LNCAP (cell line): ENCODE measurements at regions not wholly inside any gene's neighbourhood (a gene's known extent, or its start where the extent isn't known, plus 50 kb on each side); places are given as distances from the start of the nearest gene placed in this dataset.

ENCODE experiments used
- CTCF ChIP-seq: fragments of 450-650 bp; IDR thresholded peaks from 2 replicates; pipeline ENCODE4 v1.5.1; 2017; ENCODE audit warnings: mild to moderate bottlenecking

DNA sequence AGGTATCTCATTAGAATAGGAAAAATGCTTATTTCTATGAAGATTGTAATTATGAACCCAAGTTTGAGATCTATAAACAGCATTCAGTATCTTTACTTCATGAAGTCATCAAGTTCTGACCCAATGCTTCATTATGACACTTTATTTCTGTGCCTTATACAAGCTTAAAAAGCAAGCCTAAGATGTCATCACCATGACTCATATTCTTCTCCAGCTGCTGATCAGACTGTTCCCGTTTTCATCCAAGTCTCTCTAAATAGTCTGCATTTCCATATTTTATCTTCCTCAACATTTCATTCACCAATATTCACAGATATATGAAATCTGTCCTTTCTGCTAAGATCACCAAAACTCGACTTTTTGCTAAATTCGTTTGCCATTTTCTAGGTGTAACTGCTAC, 1247.2 kb upstream of the PRR20A start:
- no peak for TF ChIP-seq CTCF

DNA sequence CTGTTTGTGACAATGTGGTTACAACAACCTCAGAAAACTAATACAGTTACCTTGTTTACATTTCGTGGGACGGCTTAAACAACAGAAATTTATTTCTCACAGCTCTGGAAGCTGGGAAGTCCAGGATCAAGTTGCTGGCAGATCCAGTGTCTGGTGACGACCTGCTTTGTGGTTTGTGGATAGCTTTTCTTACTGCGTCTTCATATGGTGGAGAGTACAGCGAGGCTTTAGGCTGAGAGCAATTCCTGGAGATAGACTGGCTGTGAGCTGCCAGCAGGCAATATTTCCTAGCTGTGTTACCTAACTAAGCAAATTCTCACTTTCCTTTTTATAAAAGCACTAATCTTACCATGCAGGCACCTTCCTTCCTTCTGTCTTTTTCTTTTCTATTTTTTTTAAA, 1203.5 kb upstream of the PRR20A start:
- no peak for TF ChIP-seq CTCF

GRCh38 chr13:55948175-55948574, 1192.5 kb upstream of the PRR20A start:
- TF ChIP-seq CTCF: no peak

- no peak for TF ChIP-seq CTCF
These were observed 1176.8 kb upstream of the PRR20A start for GRCh38 chr13:55963934-55964333.

DNA sequence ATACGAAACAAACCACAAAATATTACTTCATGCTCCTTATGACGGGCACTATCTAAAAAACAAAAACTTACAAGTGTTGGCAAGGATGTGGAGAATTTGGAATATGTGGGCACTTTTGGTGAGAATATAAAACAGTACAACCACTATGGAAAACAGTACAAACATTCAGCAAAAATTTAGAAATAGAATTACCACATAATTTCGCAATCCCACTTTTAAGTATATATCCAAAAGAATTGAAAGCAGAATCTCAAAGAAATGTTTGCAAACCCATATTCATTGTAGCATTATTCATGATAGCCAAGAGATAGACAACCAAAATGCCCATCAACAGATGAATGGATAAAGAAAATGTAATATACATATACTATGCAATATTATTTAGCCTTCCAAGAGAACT, 1173.7 kb upstream of the PRR20A start:
- no peak for TF ChIP-seq CTCF

DNA sequence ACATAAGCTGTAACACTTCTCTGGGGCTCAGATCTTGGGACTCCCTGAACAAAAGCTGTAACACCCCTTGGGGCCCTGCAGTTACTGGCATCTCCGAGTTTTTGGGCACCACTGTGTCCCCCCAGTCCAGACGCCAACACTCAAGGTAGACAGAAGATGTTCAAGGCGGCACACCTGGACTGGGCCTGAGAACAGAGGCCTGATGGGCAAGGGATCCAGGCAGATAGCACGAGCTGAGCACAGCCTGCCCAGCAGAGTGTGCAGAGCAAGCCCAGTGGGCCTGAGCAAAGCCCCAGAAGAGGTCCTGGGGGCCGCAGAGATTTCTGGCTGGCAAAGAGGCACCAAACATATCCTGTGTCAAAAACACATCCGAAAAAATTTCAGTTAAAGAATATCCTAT, 1163.3 kb upstream of the PRR20A start:
- no peak for TF ChIP-seq CTCF

DNA sequence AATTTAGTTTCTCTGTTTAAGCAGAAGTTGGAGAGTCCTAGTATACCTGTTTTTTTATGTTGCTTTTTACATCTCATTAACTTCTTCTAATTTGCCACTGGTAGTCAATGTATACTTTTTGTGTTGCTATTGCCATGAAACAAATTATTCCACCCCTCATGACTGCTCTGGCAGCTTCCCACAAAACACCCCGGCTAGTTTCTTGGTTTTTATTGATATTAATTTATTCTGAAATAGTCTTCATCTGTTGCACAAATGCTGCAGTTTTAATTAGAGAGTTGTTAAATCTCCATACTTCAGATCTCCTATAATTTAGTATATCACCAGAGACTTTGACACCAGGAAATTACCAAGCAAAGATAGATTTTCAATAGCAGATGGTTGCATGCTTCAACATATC, 1159.3 kb upstream of the PRR20A start:
- TF ChIP-seq CTCF: no peak

- TF ChIP-seq CTCF: no peak
These were observed 1150.1 kb upstream of the PRR20A start for GRCh38 chr13:55990631-55991030.
